EH (cell line): ENCODE measurements at regions not wholly inside any gene's neighbourhood (a gene's known extent, or its start where the extent isn't known, plus 50 kb on each side); places are given as distances from the start of the nearest gene placed in this dataset.

ENCODE experiments used
- DNase-seq: peaks from one replicate; pipeline ENCODE4 v3.0.0-alpha.2; 2015; ENCODE audit warnings: low read depth

GRCh38 chr5:54772231-54772630 lies 213.2 kb downstream of the ESM1 start:
- DNase-seq: no peak

GRCh38 chr5:54769746-54770145 lies 215.6 kb downstream of the ESM1 start:
- DNase-seq: no peak

GRCh38 chr5:54769072-54769471 lies 216.3 kb downstream of the ESM1 start:
- DNase-seq: no peak

- no peak for DNase-seq
Observed at GRCh38 chr5:54766748-54767147, 218.6 kb downstream of the ESM1 start.

GRCh38 chr5:54765165-54766028 lies 220.0 kb downstream of the ESM1 start:
- DNase-seq: peak; percentile 45

- DNase-seq: peak; percentile 83
Observed at GRCh38 chr5:54764102-54765090, 221.0 kb downstream of the ESM1 start.

GRCh38 chr5:54761213-54761701 lies 224.1 kb downstream of the ESM1 start:
- DNase-seq: peak; percentile 99

- DNase-seq: peak; percentile 84
Observed at GRCh38 chr5:54760182-54760935, 225.0 kb downstream of the ESM1 start.

GRCh38 chr5:54758038-54758437 lies 227.4 kb downstream of the ESM1 start:
- peak; percentile 90 for DNase-seq

- DNase-seq: no peak
Observed at GRCh38 chr5:54757541-54757940, 227.9 kb downstream of the ESM1 start.

GRCh38 chr5:54756796-54757402 lies 228.5 kb downstream of the ESM1 start:
- DNase-seq: peak; percentile 63

- DNase-seq: no peak
Observed at GRCh38 chr5:54756301-54756700, 229.1 kb downstream of the ESM1 start.

- DNase-seq: no peak
Observed at GRCh38 chr5:54754878-54755277, 230.5 kb downstream of the ESM1 start.

- peak; percentile 55 for DNase-seq
Observed at GRCh38 chr5:54754420-54754819, 231.0 kb downstream of the ESM1 start.

- DNase-seq: no peak
Observed at GRCh38 chr5:54753753-54754152, 231.6 kb downstream of the ESM1 start.

- DNase-seq: peak; percentile 82
Observed at GRCh38 chr5:54753034-54753433, 232.4 kb downstream of the ESM1 start.

GRCh38 chr5:54748527-54748926 lies 231.0 kb downstream of the SNX18 start:
- no peak for DNase-seq

- DNase-seq: no peak
Observed at GRCh38 chr5:54746777-54747398, 229.3 kb downstream of the SNX18 start.

- no peak for DNase-seq
Observed at GRCh38 chr5:54746346-54746745, 228.8 kb downstream of the SNX18 start.

- DNase-seq: no peak
Observed at GRCh38 chr5:54745599-54745998, 228.0 kb downstream of the SNX18 start.
